ENCODE measurements at regions not wholly inside any gene's neighbourhood (a gene's known extent, or its start where the extent isn't known, plus 50 kb on each side); places are given as distances from the start of the nearest gene placed in this dataset.

GRCh38 chr6:98686008-98686601, 148.3 kb upstream of the POU3F2 start:
- TF ChIP-seq CTCF (IDR thresholded peaks at IDR 0.05; ENCODE audit: unreplicated experiment) = no peak
- Mint-ChIP-seq H3K27me3 (ENCODE audit: unreplicated experiment) (no peaks in the 10 kb centered on the region), H3K9me3 (ENCODE audit: low read depth, unreplicated experiment) (no peaks in the 10 kb centered on the region), H3K4me1 (ENCODE audit: low read depth, unreplicated experiment) (no peaks in the 10 kb centered on the region), H3K4me3 (ENCODE audit: low read depth, unreplicated experiment) (no peak overlapping the region), H3K27ac (ENCODE audit: unreplicated experiment) (no peak overlapping the region), H3K36me3 (ENCODE audit: insufficient read depth, unreplicated experiment) (no peaks in the 10 kb centered on the region)
- no TSS peak for BruUV-seq (replicated peaks)
- DNase-seq = no peak
- intact Hi-C loops (cut with micrococcal nuclease; ENCODE audit: unreplicated experiment) = no loop called here
- CTCF ChIA-PET = interaction anchor here (0.6 kb wide), 1 partner anchor 190 kb away, joined by 3 read pairs; no protein-coding TSS in a partner anchor

GRCh38 chr6:98687752-98688151, 146.6 kb upstream of the POU3F2 start:
- DNase-seq = no peak
- Mint-ChIP-seq H3K36me3 (ENCODE audit: insufficient read depth, unreplicated experiment) (no peaks in the 10 kb centered on the region), H3K4me3 (ENCODE audit: low read depth, unreplicated experiment) (no peak overlapping the region), H3K4me1 (ENCODE audit: low read depth, unreplicated experiment) (no peaks in the 10 kb centered on the region), H3K27ac (ENCODE audit: unreplicated experiment) (no peak overlapping the region), H3K9me3 (ENCODE audit: low read depth, unreplicated experiment) (no peaks in the 10 kb centered on the region), H3K27me3 (ENCODE audit: unreplicated experiment) (no peaks in the 10 kb centered on the region)
- TF ChIP-seq CTCF (IDR thresholded peaks at IDR 0.05; ENCODE audit: unreplicated experiment) = no peak
- intact Hi-C loops (cut with micrococcal nuclease; ENCODE audit: unreplicated experiment) = no loop called here
- no TSS peak for BruUV-seq (replicated peaks)
- CTCF ChIA-PET = no interaction called here

- H3K27ac Mint-ChIP-seq (ENCODE audit: unreplicated experiment) = no peak overlapping the region
- H3K9me3 Mint-ChIP-seq (ENCODE audit: low read depth, unreplicated experiment) = no peaks in the 10 kb centered on the region
- intact Hi-C loops (cut with micrococcal nuclease; ENCODE audit: unreplicated experiment) = no loop called here
- DNase-seq = no peak
- no peaks in the 10 kb centered on the region for H3K27me3 Mint-ChIP-seq (ENCODE audit: unreplicated experiment)
- BruUV-seq (replicated peaks) = no TSS peak
- H3K36me3 Mint-ChIP-seq (ENCODE audit: insufficient read depth, unreplicated experiment) = no peaks in the 10 kb centered on the region
- TF ChIP-seq CTCF (IDR thresholded peaks at IDR 0.05; ENCODE audit: unreplicated experiment) = no peak
- H3K4me1 Mint-ChIP-seq (ENCODE audit: low read depth, unreplicated experiment) = no peaks in the 10 kb centered on the region
- CTCF ChIA-PET = no interaction called here
- no peak overlapping the region for H3K4me3 Mint-ChIP-seq (ENCODE audit: low read depth, unreplicated experiment)
These were observed 139.1 kb upstream of the POU3F2 start for GRCh38 chr6:98695091-98695801.

- no peaks in the 10 kb centered on the region for H3K9me3 Mint-ChIP-seq (ENCODE audit: low read depth, unreplicated experiment)
- TF ChIP-seq CTCF (IDR thresholded peaks at IDR 0.05; ENCODE audit: unreplicated experiment) = no peak
- intact Hi-C loops (cut with micrococcal nuclease; ENCODE audit: unreplicated experiment) = no loop called here
- H3K27me3 Mint-ChIP-seq (ENCODE audit: unreplicated experiment) = no peaks in the 10 kb centered on the region
- CTCF ChIA-PET = no interaction called here
- DNase-seq = no peak
- H3K4me3 Mint-ChIP-seq (ENCODE audit: low read depth, unreplicated experiment) = no peak overlapping the region
- no TSS peak for BruUV-seq (replicated peaks)
- no peak overlapping the region for H3K27ac Mint-ChIP-seq (ENCODE audit: unreplicated experiment)
- H3K4me1 Mint-ChIP-seq (ENCODE audit: low read depth, unreplicated experiment) = no peaks in the 10 kb centered on the region
- no peaks in the 10 kb centered on the region for H3K36me3 Mint-ChIP-seq (ENCODE audit: insufficient read depth, unreplicated experiment)
These were observed 123.0 kb upstream of the POU3F2 start for GRCh38 chr6:98711380-98711779.

All from Calu3 (cell line).